HG02610 (cell line): ENCODE measurements at regions not wholly inside any gene's neighbourhood (a gene's known extent, or its start where the extent isn't known, plus 50 kb on each side); places are given as distances from the start of the nearest gene placed in this dataset.
"Not testable (repeated sequence)": the region's sequence is repeated elsewhere in the genome, so short reads cannot be mapped to it uniquely, and the experiment has no call there.

Experiments used
- ATAC-seq: cut with Tn5 transposase; IDR thresholded peaks from one replicate; pipeline ENCODE4 v1.9.1; 2021; ENCODE audit warnings: mild to moderate bottlenecking, moderate library complexity; ENCODE audit not compliant: unreplicated experiment

DNA sequence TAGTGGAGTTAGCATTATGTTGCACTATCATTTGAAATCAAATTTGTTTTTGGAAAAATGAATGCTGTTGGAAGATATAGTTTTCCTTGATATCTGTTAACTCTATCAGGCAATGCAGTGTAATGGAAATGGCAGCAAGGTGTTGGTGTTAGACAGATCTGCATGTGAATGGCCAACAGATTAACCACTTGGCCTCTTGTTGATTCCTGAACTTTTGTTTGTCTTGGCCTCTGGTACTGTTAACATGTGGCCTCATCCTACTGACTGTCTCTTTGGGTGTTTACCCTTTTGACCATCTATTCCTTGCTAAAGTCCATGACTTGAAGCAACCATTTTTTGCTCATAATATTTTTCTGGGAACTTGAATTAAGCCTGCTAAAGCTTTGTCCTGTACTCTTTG, 110.2 kb upstream of the CDH2 start:
- no peak for ATAC-seq

DNA sequence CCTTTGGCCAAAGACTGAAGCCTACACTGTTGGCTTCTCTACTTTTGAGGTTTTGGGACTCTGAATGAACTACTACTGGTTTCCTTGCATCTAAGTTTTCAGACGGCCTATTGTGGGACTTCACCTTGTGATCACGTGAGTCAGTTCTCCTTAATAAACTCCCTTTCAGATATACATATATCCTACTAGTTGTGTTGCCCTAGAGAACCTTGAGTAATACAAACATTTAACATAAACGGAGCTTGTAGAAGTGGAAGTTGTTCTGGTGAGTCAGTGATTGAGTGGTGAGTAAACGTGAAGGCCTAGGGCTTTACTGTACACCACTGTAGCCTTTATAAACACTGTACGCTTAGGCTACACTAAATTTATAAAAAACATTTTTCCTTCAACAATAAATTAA, 107.2 kb upstream of the CDH2 start:
- no peak for ATAC-seq

DNA sequence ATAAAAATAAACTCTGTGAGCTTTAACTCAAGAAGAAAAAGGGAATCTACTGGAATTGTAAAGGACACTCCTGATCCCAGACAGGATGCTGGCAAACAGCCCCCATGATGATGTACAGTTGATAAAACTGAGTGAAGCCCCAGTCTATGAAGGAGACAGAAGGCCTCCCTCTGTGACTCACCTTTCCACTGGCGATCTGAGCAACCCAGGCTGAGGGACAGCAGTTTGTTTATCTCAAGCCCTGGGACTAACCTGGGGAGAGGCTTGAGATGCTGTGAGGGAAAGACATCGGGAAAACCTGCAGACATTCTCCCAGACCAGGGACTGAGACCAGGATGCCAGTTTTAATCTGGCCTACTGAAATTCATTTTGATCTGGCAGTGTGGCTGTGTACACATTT, 104.5 kb upstream of the CDH2 start:
- ATAC-seq = no peak

DNA sequence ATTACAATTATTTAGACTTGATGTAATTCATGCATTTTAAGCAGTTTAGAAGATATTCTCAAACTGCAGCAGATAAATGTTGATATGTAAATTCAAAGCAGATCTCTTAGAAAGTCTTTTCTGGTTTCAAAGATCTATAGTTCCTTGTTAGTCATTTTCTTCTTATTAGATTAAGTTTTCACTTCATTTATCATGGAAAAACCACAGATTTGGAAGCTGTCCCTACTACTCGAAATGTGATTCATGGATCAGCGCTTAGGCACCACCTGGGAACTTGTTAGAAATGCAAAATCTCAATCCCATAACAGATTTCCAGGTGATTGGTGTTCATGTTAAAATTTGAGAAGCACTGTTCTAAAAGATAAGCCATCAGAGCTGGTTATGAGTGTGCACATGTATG, 92.8 kb upstream of the CDH2 start:
- no peak for ATAC-seq

DNA sequence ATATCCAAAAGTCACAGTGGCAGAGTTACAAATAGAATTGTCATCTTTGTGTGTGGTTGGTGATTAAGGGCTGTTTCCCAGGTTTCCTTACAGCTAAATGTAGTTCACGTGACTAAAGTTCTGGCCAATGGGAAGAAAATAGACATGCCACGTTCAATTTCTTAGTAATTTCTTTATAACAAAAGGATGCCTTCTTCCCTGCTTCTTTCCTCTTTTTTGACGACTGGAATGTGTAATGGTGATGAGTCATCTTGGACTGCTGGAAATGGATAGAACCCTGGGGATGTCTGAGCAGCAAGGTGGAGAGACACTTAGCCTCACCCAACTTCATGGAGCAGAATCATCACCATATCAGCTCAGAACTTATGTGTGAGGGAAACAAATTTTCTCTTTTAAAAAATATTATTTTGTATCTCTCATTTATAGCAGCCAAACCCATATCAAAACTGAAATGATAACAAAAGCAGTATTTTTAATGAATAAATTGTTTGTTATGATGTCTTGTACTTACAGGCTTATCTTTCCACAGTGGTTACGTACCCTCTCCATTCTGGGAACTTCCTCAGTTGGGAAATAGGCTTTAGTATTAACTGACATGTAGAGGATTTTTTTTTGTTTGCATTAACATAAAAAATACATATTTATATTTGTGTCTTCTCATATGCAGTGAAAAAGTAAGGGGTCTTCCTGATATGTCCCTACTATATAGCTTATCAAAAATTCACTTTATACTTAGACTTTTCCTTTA, 91.1 kb upstream of the CDH2 start:
- no peak for ATAC-seq

DNA sequence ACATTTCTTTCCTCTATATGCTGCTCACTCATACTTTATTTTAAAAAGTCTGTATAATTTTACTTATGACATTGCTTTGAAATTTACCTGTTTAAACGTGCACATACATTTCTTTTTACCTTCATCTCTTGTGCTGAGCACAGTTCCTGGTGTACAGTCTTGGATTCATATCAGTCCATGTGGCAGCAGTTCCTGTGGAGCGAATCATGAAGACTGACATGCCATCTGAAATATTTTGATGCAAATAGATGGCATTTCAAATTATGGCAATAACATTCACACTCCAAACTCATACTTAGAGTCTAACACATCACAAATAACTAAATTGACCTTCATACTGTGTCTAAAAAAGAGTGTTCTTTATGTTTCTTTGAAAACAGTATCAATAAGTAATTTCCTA, 90.3 kb upstream of the CDH2 start:
- no peak for ATAC-seq

DNA sequence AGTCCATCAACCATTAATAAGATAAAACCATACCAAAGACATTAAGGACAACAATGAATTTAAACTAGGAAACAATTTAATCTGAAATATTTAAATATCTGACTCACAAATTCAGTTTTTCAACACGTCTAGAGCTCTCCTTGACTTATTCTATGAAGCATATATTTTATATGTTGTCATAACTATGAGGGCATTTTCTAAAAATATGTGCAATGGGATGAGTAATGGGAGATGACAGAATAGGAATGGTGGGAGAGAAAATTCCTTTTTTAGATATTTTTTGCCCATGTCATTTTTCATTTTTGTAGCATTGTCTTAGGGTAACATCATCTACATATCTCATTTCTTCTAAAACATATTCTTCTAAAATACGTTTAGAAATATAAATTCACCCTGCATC, 79.2 kb upstream of the CDH2 start:
- no peak for ATAC-seq

DNA sequence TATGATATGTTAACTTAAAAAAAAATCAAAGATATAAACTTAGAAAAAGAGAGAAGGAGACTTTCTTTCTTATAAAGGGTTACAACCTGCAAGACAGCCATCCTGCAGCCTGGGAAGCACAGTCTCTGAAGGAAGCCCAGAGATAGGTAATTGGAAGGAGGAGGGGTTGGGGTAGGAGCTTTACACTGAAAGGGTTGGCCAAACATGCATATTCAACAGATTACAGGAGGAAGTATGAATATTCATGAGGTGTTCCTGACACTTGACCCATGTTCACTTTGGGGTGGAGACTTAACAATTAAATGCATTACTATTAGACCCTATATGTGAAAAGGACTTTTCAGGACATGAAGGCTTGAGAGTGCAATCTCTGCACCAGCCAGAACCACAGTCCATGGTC, 71.7 kb upstream of the CDH2 start:
- ATAC-seq = no peak

DNA sequence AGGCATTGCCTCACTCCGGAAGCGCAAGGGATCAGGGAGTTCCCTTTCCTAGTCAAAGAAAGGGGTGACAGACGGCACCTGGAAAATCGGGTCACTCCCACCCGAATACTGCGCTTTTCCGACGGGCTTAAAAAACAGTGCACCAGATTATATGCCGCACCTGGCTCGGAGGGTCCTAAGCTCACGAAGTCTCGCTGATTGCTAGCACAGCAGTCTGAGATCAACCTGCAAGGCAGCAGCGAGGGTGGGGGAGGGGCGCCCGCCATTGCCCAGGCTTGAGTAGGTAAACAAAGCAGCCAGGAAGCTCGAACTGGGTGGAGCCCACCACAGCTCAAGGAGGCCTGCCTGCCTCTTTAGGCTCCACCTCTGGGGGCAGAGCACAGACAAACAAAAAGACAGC, 63.7 kb upstream of the CDH2 start:
- ATAC-seq = not testable (repeated sequence)

DNA sequence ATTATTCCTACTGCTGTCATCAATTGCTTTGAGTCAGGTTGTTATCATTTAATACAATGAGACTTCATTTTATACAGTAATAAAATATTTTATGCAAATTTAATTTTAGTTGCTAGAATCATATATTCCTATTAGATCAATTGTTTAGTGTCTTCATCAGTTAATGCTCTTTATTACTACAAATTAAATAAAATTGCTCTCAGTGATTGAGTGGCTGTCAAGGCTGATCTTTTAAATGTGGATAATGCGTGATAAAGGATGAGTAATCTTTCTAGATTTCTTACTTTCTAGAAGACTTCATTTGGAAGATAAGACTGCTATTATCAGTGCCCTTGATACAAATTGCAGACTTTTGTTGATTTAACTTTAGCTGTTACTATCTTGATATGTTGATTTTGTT, 59.6 kb upstream of the CDH2 start:
- ATAC-seq = no peak
